ENCODE measurements at regions not wholly inside any gene's neighbourhood (a gene's known extent, or its start where the extent isn't known, plus 50 kb on each side); places are given as distances from the start of the nearest gene placed in this dataset.

DNA sequence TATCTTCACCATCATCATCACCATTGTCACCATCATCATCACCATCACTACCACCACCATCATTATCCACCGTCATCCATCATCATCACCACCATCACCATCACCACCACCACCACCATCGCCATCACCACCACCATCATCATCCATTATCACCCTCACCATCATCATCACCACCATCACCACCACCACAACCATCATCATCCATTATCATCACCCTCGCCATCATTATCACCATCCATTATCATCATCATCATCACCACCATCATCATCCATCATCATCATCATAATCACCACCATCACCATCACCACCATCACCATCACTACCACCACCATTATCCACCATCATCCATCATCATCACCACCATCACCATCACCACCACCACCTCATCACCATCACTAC, 95.6 kb downstream of the C16orf95 start:
- no peak overlapping the region for H3K4me3 ChIP-seq
- TF ChIP-seq, protein P1, sequence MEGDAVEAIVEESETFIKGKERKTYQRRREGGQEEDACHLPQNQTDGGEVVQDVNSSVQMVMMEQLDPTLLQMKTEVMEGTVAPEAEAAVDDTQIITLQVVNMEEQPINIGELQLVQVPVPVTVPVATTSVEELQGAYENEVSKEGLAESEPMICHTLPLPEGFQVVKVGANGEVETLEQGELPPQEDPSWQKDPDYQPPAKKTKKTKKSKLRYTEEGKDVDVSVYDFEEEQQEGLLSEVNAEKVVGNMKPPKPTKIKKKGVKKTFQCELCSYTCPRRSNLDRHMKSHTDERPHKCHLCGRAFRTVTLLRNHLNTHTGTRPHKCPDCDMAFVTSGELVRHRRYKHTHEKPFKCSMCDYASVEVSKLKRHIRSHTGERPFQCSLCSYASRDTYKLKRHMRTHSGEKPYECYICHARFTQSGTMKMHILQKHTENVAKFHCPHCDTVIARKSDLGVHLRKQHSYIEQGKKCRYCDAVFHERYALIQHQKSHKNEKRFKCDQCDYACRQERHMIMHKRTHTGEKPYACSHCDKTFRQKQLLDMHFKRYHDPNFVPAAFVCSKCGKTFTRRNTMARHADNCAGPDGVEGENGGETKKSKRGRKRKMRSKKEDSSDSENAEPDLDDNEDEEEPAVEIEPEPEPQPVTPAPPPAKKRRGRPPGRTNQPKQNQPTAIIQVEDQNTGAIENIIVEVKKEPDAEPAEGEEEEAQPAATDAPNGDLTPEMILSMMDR (IDR thresholded peaks at IDR 0.05): no peak
- no peaks in the 10 kb centered on the region for H3K4me1 ChIP-seq (ENCODE audit: low read depth)
- no peaks in the 10 kb centered on the region for H3K9me3 ChIP-seq
- intact Hi-C loops (cut with DNase I, micrococcal nuclease): no loop called here
- DNase-seq: no peak
- H3K36me3 ChIP-seq (ENCODE audit: low read depth): no peaks in the 10 kb centered on the region
- ATAC-seq: no peak

GRCh38 chr16:87222335-87222734, 94.9 kb downstream of the C16orf95 start:
- intact Hi-C loops (cut with DNase I, micrococcal nuclease): no loop called here
- ATAC-seq (no peak), DNase-seq (no peak)
- Histone ChIP-seq H3K36me3 (ENCODE audit: low read depth) (no peaks in the 10 kb centered on the region), H3K4me3 (no peak overlapping the region), H3K4me1 (ENCODE audit: low read depth) (no peaks in the 10 kb centered on the region), H3K9me3 (no peaks in the 10 kb centered on the region)
- TF ChIP-seq, protein P1 (IDR thresholded peaks at IDR 0.05): no peak

GRCh38 chr16:87223656-87224248, 93.4 kb downstream of the C16orf95 start:
- no peak for ATAC-seq
- H3K9me3 ChIP-seq: no peaks in the 10 kb centered on the region
- intact Hi-C loops (cut with DNase I, micrococcal nuclease): no loop called here
- H3K4me1 ChIP-seq (ENCODE audit: low read depth): no peaks in the 10 kb centered on the region
- no peak for DNase-seq
- TF ChIP-seq, protein P1 (IDR thresholded peaks at IDR 0.05): no peak
- no peaks in the 10 kb centered on the region for H3K36me3 ChIP-seq (ENCODE audit: low read depth)
- no peak overlapping the region for H3K4me3 ChIP-seq

- intact Hi-C loops (cut with DNase I, micrococcal nuclease): no loop called here
- Histone ChIP-seq H3K36me3 (ENCODE audit: low read depth) (no peaks in the 10 kb centered on the region), H3K4me3 (no peak overlapping the region), H3K9me3 (peaks cover under 1% of the 10 kb centered on the region), H3K4me1 (ENCODE audit: low read depth) (no peaks in the 10 kb centered on the region)
- TF ChIP-seq, protein P1 (IDR thresholded peaks at IDR 0.05): no peak
- ATAC-seq (no peak), DNase-seq (no peak)
Measured at GRCh38 chr16:87226926-87227295, 90.3 kb downstream of the C16orf95 start.

DNA sequence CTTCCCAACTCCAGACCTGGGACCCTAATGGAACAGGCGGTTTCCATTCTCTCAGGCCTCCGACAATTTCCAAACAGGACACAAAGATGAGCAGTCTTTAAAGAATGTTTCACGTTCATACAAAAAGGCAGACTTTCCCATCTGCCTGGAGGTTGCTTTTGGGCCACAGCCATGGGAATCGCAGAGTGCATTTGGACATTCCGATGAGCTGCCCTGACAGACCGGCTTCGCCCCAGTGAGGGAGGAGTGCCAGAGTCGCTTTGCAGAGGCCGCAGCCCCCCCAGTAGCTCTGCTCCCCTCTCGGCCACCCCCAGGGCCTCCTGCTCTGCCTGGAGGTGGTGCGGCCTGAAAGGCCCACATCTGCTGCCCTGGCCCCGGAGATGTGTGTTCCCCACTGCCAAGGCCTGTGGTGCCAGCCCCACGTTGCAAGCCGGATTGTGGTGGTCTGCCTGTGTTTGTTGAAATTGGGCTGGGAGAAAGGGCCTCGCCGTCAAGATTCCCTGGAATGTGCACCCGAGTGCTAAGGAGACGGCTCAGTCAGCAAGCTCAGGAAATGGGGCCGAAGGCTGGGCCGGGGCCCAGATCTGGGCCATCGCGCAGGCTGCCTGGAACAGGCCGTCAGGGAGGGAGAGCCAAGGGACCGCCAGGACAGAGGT, 89.8 kb downstream of the C16orf95 start:
- ATAC-seq: peak; percentile 16
- TF ChIP-seq, protein P1 (IDR thresholded peaks at IDR 0.05): no peak
- H3K4me3 ChIP-seq: no peak overlapping the region
- no peaks in the 10 kb centered on the region for H3K36me3 ChIP-seq (ENCODE audit: low read depth)
- no peak for DNase-seq
- intact Hi-C loops (cut with DNase I, micrococcal nuclease): no loop called here
- peaks cover 3% of the 10 kb centered on the region for H3K9me3 ChIP-seq
- H3K4me1 ChIP-seq (ENCODE audit: low read depth): no peaks in the 10 kb centered on the region

Measured in mucosa of descending colon (tissue), 3 donors.